ENCODE measurements at regions not wholly inside any gene's neighbourhood (a gene's known extent, or its start where the extent isn't known, plus 50 kb on each side); places are given as distances from the start of the nearest gene placed in this dataset.
A peak's percentile ranks its signal among the peaks of the same experiment; 100 is the strongest.

GRCh38 chr2:78301166-78301789 is 724.2 kb upstream of the REG3G start:
- no peak overlapping the region for H3K4me3 Mint-ChIP-seq
- no peaks in the 10 kb centered on the region for H3K27me3 Mint-ChIP-seq
- ATAC-seq (no peak), DNase-seq (ENCODE audit: low spot score) (no peak)
- no peak overlapping the region for H3K27ac Mint-ChIP-seq
- H3K4me1 Mint-ChIP-seq (ENCODE audit: low read depth in 2 of 2) = no peaks in the 10 kb centered on the region
- peaks cover 6% of the 10 kb centered on the region for H3K9me3 Mint-ChIP-seq
- peaks cover 4% of the 10 kb centered on the region for H3K36me3 Mint-ChIP-seq

- Mint-ChIP-seq H3K4me3 (no peak overlapping the region), H3K36me3 (peaks cover 4% of the 10 kb centered on the region), H3K4me1 (ENCODE audit: low read depth in 2 of 2) (no peaks in the 10 kb centered on the region), H3K27me3 (no peaks in the 10 kb centered on the region), H3K27ac (no peak overlapping the region), H3K9me3 (peaks cover 11% of the 10 kb centered on the region)
- DNase-seq (ENCODE audit: low spot score) (no peak), ATAC-seq (no peak)
Observed at GRCh38 chr2:78304678-78305077, 720.8 kb upstream of the REG3G start.

GRCh38 chr2:78309460-78309859 is 716.0 kb upstream of the REG3G start:
- Mint-ChIP-seq H3K27ac (no peak overlapping the region), H3K9me3 (peaks cover 6% of the 10 kb centered on the region), H3K4me3 (no peak overlapping the region), H3K4me1 (ENCODE audit: low read depth in 2 of 2) (no peaks in the 10 kb centered on the region), H3K27me3 (no peaks in the 10 kb centered on the region), H3K36me3 (peaks cover 4% of the 10 kb centered on the region)
- DNase-seq (ENCODE audit: low spot score) (no peak), ATAC-seq (no peak)

- H3K4me1 Mint-ChIP-seq (ENCODE audit: low read depth in 2 of 2) = no peaks in the 10 kb centered on the region
- H3K27ac Mint-ChIP-seq = no peak overlapping the region
- ATAC-seq = no peak
- DNase-seq (ENCODE audit: low spot score) = no peak
- H3K4me3 Mint-ChIP-seq = no peak overlapping the region
- peaks cover 8% of the 10 kb centered on the region for H3K36me3 Mint-ChIP-seq
- peaks cover 8% of the 10 kb centered on the region for H3K9me3 Mint-ChIP-seq
- H3K27me3 Mint-ChIP-seq = no peaks in the 10 kb centered on the region
Observed at GRCh38 chr2:78315368-78315767, 710.1 kb upstream of the REG3G start.

- Mint-ChIP-seq H3K27ac (no peak overlapping the region), H3K27me3 (no peaks in the 10 kb centered on the region), H3K4me1 (ENCODE audit: low read depth in 2 of 2) (no peaks in the 10 kb centered on the region), H3K36me3 (peaks cover 4% of the 10 kb centered on the region), H3K9me3 (peaks cover 8% of the 10 kb centered on the region), H3K4me3 (no peak overlapping the region)
- DNase-seq (ENCODE audit: low spot score) (no peak), ATAC-seq (no peak)
Observed at GRCh38 chr2:78318275-78318674, 707.2 kb upstream of the REG3G start.

GRCh38 chr2:78330193-78330592 is 695.3 kb upstream of the REG3G start:
- no peak overlapping the region for H3K4me3 Mint-ChIP-seq
- peaks cover 8% of the 10 kb centered on the region for H3K9me3 Mint-ChIP-seq
- DNase-seq (ENCODE audit: low spot score) = no peak
- no peak for ATAC-seq
- no peaks in the 10 kb centered on the region for H3K4me1 Mint-ChIP-seq (ENCODE audit: low read depth in 2 of 2)
- H3K27me3 Mint-ChIP-seq = no peaks in the 10 kb centered on the region
- H3K36me3 Mint-ChIP-seq = no peaks in the 10 kb centered on the region
- no peak overlapping the region for H3K27ac Mint-ChIP-seq

GRCh38 chr2:78351208-78351607 is 674.3 kb upstream of the REG3G start:
- no peak overlapping the region for H3K4me3 Mint-ChIP-seq
- no peaks in the 10 kb centered on the region for H3K27me3 Mint-ChIP-seq
- ATAC-seq = no peak
- DNase-seq (ENCODE audit: low spot score) = no peak
- no peak overlapping the region for H3K27ac Mint-ChIP-seq
- H3K4me1 Mint-ChIP-seq (ENCODE audit: low read depth in 2 of 2) = no peaks in the 10 kb centered on the region
- H3K36me3 Mint-ChIP-seq = no peaks in the 10 kb centered on the region
- peaks cover 7% of the 10 kb centered on the region for H3K9me3 Mint-ChIP-seq

GRCh38 chr2:78353168-78353567 is 672.3 kb upstream of the REG3G start:
- Mint-ChIP-seq H3K9me3 (peaks cover 8% of the 10 kb centered on the region), H3K27me3 (no peaks in the 10 kb centered on the region), H3K4me1 (ENCODE audit: low read depth in 2 of 2) (no peaks in the 10 kb centered on the region), H3K27ac (no peak overlapping the region), H3K36me3 (no peaks in the 10 kb centered on the region), H3K4me3 (no peak overlapping the region)
- no peak for ATAC-seq
- DNase-seq (ENCODE audit: low spot score) = no peak

- Mint-ChIP-seq H3K27ac (no peak overlapping the region), H3K4me1 (ENCODE audit: low read depth in 2 of 2) (no peaks in the 10 kb centered on the region), H3K27me3 (no peaks in the 10 kb centered on the region), H3K36me3 (peaks cover 4% of the 10 kb centered on the region), H3K4me3 (no peak overlapping the region), H3K9me3 (peaks cover 19% of the 10 kb centered on the region)
- DNase-seq (ENCODE audit: low spot score) (no peak), ATAC-seq (no peak)
Observed at GRCh38 chr2:78355967-78356366, 669.5 kb upstream of the REG3G start.

GRCh38 chr2:78383576-78383975 is 641.9 kb upstream of the REG3G start:
- H3K4me1 Mint-ChIP-seq (ENCODE audit: low read depth in 2 of 2) = no peaks in the 10 kb centered on the region
- ATAC-seq (no peak), DNase-seq (ENCODE audit: low spot score) (no peak)
- H3K27ac Mint-ChIP-seq = no peak overlapping the region
- H3K9me3 Mint-ChIP-seq = peaks cover 10% of the 10 kb centered on the region
- no peaks in the 10 kb centered on the region for H3K27me3 Mint-ChIP-seq
- no peak overlapping the region for H3K4me3 Mint-ChIP-seq
- peaks cover 3% of the 10 kb centered on the region for H3K36me3 Mint-ChIP-seq

GRCh38 chr2:78397198-78397597 is 628.3 kb upstream of the REG3G start:
- Mint-ChIP-seq H3K27ac (no peak overlapping the region), H3K4me1 (ENCODE audit: low read depth in 2 of 2) (no peaks in the 10 kb centered on the region), H3K36me3 (peaks cover 13% of the 10 kb centered on the region), H3K27me3 (no peaks in the 10 kb centered on the region), H3K4me3 (no peak overlapping the region), H3K9me3 (peaks cover 36% of the 10 kb centered on the region)
- ATAC-seq (no peak), DNase-seq (ENCODE audit: low spot score) (no peak)

GRCh38 chr2:78407960-78408794 is 617.3 kb upstream of the REG3G start:
- DNase-seq (ENCODE audit: low spot score) = no peak
- peaks cover 12% of the 10 kb centered on the region for H3K9me3 Mint-ChIP-seq
- no peaks in the 10 kb centered on the region for H3K4me1 Mint-ChIP-seq (ENCODE audit: low read depth in 2 of 2)
- H3K4me3 Mint-ChIP-seq = no peak overlapping the region
- no peaks in the 10 kb centered on the region for H3K27me3 Mint-ChIP-seq
- H3K27ac Mint-ChIP-seq = no peak overlapping the region
- ATAC-seq = peak in 1 of 2 donors; percentile 20
- peaks cover 5% of the 10 kb centered on the region for H3K36me3 Mint-ChIP-seq

GRCh38 chr2:78408795-78409118 is 616.7 kb upstream of the REG3G start:
- Mint-ChIP-seq H3K27me3 (no peaks in the 10 kb centered on the region), H3K27ac (no peak overlapping the region), H3K36me3 (peaks cover 5% of the 10 kb centered on the region), H3K4me3 (no peak overlapping the region), H3K9me3 (peaks cover 12% of the 10 kb centered on the region), H3K4me1 (ENCODE audit: low read depth in 2 of 2) (no peaks in the 10 kb centered on the region)
- ATAC-seq (peak in 1 of 2 donors; percentile 24), DNase-seq (ENCODE audit: low spot score) (no peak)

- ATAC-seq (no peak), DNase-seq (ENCODE audit: low spot score) (no peak)
- Mint-ChIP-seq H3K27ac (no peak overlapping the region), H3K4me3 (no peak overlapping the region), H3K36me3 (no peaks in the 10 kb centered on the region), H3K27me3 (no peaks in the 10 kb centered on the region), H3K9me3 (peaks cover 12% of the 10 kb centered on the region), H3K4me1 (ENCODE audit: low read depth in 2 of 2) (no peaks in the 10 kb centered on the region)
Observed at GRCh38 chr2:78411303-78411702, 614.2 kb upstream of the REG3G start.
